AG09319 (cell line): ENCODE measurements at regions not wholly inside any gene's neighbourhood (a gene's known extent, or its start where the extent isn't known, plus 50 kb on each side); places are given as distances from the start of the nearest gene placed in this dataset.

Source experiments
- DNase-seq: peaks from one replicate; pipeline ENCODE4 v3.0.0-alpha.2; 2010; ENCODE audit warnings: low read depth; ENCODE audit errors: extremely low read depth
- TF ChIP-seq, protein P1 (sequence below): IDR thresholded peaks from 2 replicates; pipeline ENCODE4 v1.5.1; 2011; ENCODE audit warnings: low read depth, mild to moderate bottlenecking, inconsistent platforms, low read length, moderate library complexity

DNA sequence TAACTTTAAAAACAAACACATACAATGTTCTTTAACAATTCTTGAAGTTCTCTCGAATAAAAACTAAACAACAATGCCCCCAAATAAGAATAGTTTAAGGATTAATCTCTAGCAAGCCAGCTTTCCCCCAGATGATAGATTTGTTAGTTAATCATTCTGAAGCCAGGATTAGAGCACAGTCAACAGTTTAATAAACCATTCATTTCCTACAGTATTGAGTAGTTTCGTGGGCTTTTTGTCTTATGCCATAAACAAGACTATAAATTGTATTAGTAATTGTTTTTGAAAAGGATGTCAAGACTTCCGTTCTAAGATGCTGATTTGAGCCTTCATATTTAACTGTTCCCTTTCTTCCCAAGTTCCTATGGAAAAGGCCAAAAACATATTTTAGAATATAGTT, 136.6 kb downstream of the PIK3R1 start:
- DNase-seq, result no peak
- TF ChIP-seq, protein P1, sequence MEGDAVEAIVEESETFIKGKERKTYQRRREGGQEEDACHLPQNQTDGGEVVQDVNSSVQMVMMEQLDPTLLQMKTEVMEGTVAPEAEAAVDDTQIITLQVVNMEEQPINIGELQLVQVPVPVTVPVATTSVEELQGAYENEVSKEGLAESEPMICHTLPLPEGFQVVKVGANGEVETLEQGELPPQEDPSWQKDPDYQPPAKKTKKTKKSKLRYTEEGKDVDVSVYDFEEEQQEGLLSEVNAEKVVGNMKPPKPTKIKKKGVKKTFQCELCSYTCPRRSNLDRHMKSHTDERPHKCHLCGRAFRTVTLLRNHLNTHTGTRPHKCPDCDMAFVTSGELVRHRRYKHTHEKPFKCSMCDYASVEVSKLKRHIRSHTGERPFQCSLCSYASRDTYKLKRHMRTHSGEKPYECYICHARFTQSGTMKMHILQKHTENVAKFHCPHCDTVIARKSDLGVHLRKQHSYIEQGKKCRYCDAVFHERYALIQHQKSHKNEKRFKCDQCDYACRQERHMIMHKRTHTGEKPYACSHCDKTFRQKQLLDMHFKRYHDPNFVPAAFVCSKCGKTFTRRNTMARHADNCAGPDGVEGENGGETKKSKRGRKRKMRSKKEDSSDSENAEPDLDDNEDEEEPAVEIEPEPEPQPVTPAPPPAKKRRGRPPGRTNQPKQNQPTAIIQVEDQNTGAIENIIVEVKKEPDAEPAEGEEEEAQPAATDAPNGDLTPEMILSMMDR, result no peak

DNA sequence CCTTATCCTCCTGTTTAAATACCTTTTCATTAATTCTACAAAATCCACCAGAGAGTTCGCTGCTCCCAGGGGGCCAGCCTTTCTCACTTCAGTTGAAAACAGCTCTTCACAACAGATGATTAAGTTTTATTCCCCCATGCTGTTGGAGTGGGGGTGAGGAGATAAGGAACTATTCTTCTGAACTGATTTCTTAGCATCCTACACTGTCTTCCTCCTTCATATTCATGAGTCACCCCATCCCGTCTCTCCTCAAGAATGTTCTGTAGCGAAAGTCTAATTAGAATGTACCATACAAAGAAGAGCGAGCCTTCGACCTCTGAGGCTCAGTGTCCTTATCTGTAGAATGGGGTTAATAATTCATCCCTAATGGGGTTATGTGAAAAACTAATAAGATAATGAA, 138.0 kb downstream of the PIK3R1 start:
- TF ChIP-seq, protein P1, result no peak
- no peak for DNase-seq

DNA sequence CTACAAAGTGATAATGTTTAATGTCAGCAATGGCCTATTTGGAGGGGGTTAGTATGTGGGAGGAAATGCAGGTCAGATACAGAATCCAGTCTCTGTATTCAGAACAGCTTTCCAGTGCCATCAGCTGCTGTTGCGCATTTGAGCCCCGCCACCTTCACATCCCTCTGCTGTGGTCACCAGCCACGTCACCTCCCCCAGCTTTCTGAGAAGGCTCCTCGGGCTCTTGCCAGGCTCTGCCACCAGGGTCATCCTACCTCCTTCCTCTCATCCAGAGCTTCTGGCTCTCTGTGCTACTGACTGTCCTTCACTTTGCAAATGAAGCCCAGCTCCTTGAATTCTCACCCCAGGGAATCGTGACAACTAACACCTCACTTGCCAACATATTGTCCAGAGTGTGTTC, 138.8 kb downstream of the PIK3R1 start:
- DNase-seq, result no peak
- TF ChIP-seq, protein P1, result no peak

DNA sequence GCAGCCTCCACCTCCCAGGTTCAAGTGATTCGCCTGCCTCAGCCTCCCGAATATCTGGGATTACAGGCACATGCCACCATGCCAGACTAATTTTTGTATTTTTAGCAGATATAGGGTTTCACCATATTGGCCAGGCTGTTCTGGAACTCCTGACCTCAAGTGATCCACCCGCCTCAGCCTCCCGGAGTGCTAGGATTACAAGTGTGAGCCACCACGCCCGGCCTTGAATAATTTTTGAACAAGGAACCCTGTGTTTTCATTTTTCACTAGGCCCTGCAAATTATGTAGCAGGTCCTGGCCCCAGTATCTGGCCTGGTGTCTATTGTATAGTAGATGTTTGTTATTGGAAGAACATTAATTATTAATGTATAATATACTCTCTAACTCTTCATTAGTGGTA, 140.7 kb downstream of the PIK3R1 start:
- no peak for DNase-seq

DNA sequence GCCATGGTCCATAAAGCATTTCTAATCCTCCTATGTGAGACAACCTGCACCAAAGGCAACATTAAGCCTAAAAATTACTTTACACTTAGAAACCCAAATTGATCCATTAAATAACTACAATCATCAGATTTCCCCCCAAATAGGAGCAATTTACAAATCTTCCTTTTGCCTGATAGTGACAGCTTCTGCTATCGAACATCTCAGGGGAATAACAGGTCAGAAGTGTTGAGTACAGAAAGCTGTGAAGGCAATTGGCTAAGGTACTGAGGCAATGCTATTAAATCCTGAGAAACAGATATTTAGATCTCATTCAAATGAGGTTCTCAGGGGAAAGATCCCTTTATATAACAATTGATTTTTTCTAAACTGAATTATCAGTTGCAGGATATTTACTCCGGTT, 141.1 kb downstream of the PIK3R1 start:
- TF ChIP-seq, protein P1, result no peak
- DNase-seq, result no peak

More for the DNA sequence above, 140.7 kb downstream of the PIK3R1 start:
- TF ChIP-seq, protein P1, result no peak

DNA sequence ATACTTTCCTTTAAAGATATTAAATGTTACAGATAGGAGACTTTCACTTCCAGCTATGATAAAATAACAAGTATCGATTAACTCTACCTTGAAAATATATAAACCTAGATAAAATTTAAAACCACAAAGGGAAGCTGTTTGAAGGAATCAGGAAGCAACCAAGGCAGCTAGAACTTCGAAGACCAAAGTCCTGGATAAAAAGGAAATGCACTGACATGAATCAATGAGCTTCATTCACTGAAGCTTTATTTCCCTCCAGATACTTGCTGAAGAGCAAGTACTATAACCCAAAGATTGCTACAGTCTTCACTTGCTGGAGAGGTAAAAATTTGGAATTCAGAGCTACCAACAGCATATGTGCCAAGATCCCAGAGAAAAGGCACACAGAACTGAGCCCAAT, 144.1 kb downstream of the PIK3R1 start:
- DNase-seq, result no peak
- TF ChIP-seq, protein P1, result no peak

DNA sequence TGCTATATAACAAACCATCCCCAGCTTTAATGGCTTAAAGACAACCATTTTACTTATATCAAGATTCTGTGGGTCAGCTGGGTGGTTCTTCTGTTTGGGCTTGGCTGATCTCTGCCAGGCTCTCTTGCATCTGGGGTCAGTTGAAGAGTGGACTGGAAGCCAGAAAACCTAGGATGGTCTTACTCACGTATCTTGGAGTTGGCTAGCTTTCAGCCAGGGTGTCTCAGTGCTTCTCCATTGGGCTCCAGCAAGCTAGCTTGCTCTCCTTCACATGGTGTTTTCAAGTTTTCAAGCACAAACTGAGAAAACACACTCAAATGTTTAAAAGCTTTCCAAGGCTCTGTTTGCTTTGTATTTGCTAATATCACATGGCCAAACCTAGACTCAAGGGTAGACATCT, 146.8 kb downstream of the PIK3R1 start:
- TF ChIP-seq, protein P1, result no peak
- DNase-seq, result no peak

DNA sequence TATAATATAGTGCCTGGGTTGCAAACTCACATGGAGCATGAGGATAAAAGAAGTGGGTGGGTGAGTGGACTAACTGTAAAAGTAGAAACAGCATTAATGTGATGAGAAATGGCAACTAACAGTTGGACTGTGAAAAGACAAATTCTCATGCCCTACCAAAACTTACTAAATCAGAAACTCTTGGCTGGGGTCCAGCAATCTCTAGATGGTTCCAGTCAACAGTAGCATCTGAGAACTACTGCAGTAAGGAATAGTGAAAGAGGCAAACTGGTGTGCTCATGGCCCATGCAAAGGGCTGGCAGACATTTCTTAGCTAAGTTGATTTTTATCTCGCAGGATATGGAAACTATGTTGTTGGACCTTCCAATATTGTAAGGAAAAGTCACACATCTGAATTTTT, 150.3 kb downstream of the PIK3R1 start:
- TF ChIP-seq, protein P1, result no peak
- no peak for DNase-seq
